H9 (cell line): ENCODE measurements at regions not wholly inside any gene's neighbourhood (a gene's known extent, or its start where the extent isn't known, plus 50 kb on each side); places are given as distances from the start of the nearest gene placed in this dataset.

Source experiments
- DNase-seq: peaks from one replicate; pipeline ENCODE4 v3.0.0-alpha.2; 2017
- H2AFZ ChIP-seq: one replicate; pipeline ENCODE4 v1.6.1; 2013; ENCODE audit warnings: mild to moderate bottlenecking, low read length, control low read depth, moderate library complexity
- H2AK5ac ChIP-seq: 2 replicates; pipeline ENCODE4 v1.6.1; 2013; ENCODE audit warnings: low read length, control low read depth, mixed read lengths; ENCODE audit not compliant: insufficient read length
- H2BK120ac ChIP-seq: one replicate; pipeline ENCODE4 v1.6.1; 2013; ENCODE audit warnings: low read depth, mild to moderate bottlenecking, low read length, control low read depth, inconsistent platforms; ENCODE audit not compliant: poor library complexity, severe bottlenecking
- H2BK12ac ChIP-seq: 2 replicates; pipeline ENCODE4 v1.6.1; 2013; ENCODE audit warnings: low read length, control low read depth, mixed read lengths, low read depth; ENCODE audit not compliant: insufficient read length
- H2BK15ac ChIP-seq: 2 replicates; pipeline ENCODE4 v1.6.1; 2013; ENCODE audit warnings: low read depth, low read length, control low read depth
- H2BK20ac ChIP-seq: one replicate; pipeline ENCODE4 v1.6.1; 2013; ENCODE audit warnings: low read depth, mild to moderate bottlenecking, low read length, control low read depth, inconsistent platforms; ENCODE audit not compliant: poor library complexity, severe bottlenecking
- H2BK5ac ChIP-seq: 2 replicates; pipeline ENCODE4 v1.6.1; 2013; ENCODE audit warnings: low read length, control low read depth, mixed read lengths; ENCODE audit not compliant: insufficient read length
- H3K14ac ChIP-seq: 2 replicates; pipeline ENCODE4 v1.6.1; 2013; ENCODE audit warnings: low read length, control low read depth; ENCODE audit not compliant: insufficient read depth
- H3K18ac ChIP-seq: 2 replicates; pipeline ENCODE4 v1.6.1; 2013; ENCODE audit warnings: low read depth, mild to moderate bottlenecking, mixed read lengths, low read length, control low read depth; ENCODE audit not compliant: insufficient read length
- H3K23ac ChIP-seq: 2 replicates; pipeline ENCODE4 v1.6.1; 2013; ENCODE audit warnings: low read length, control low read depth, mixed read lengths, low read depth; ENCODE audit not compliant: insufficient read length
- H3K23me2 ChIP-seq: 2 replicates; pipeline ENCODE4 v1.6.1; 2013; ENCODE audit warnings: low read depth, mild to moderate bottlenecking, mixed read lengths, low read length, control low read depth; ENCODE audit not compliant: insufficient read length, poor library complexity, severe bottlenecking
- H3K27ac ChIP-seq: 2 replicates; pipeline ENCODE4 v1.5.1; 2013; ENCODE audit warnings: low read length, control low read depth, mixed read lengths, low read depth; ENCODE audit not compliant: insufficient read length
- H3K27me3 ChIP-seq: 2 replicates; pipeline ENCODE4 v1.6.1; 2013; ENCODE audit warnings: low read length, control low read depth, inconsistent platforms; ENCODE audit not compliant: insufficient read depth
- H3K4ac ChIP-seq: 2 replicates; pipeline ENCODE4 v1.6.1; 2013; ENCODE audit warnings: low read depth, mild to moderate bottlenecking, control low read depth, inconsistent platforms, low read length, moderate library complexity
- H3K4me1 ChIP-seq: 2 replicates; pipeline ENCODE4 v1.6.1; 2013; ENCODE audit warnings: low read length, control low read depth, inconsistent platforms; ENCODE audit not compliant: insufficient read depth
- H3K4me2 ChIP-seq: 2 replicates; pipeline ENCODE4 v1.6.1; 2013; ENCODE audit warnings: low read length, control low read depth, mixed read lengths; ENCODE audit not compliant: insufficient read length, insufficient read depth
- H3K56ac ChIP-seq: 2 replicates; pipeline ENCODE4 v1.6.1; 2013; ENCODE audit warnings: low read depth, mild to moderate bottlenecking, mixed read lengths, low read length, control low read depth; ENCODE audit not compliant: insufficient read length
- H3K79me1 ChIP-seq: 2 replicates; pipeline ENCODE4 v1.6.1; 2013; ENCODE audit warnings: low read depth, mild to moderate bottlenecking, moderate library complexity, low read length, control low read depth, inconsistent platforms; ENCODE audit not compliant: insufficient read depth, poor library complexity, severe bottlenecking
- H3K79me2 ChIP-seq: 2 replicates; pipeline ENCODE4 v1.6.1; 2013; ENCODE audit warnings: low read length, control low read depth, inconsistent platforms; ENCODE audit not compliant: insufficient read depth
- H3K9ac ChIP-seq: 2 replicates; pipeline ENCODE4 v1.6.1; 2013; ENCODE audit warnings: low read length, control low read depth, mixed read lengths; ENCODE audit not compliant: insufficient read length; ENCODE audit errors: extremely low read depth
- H3K9me3 ChIP-seq: one replicate; pipeline ENCODE4 v1.6.1; 2013; ENCODE audit warnings: low read depth, low read length, inconsistent platforms; ENCODE audit not compliant: control insufficient read depth
- H3T11ph ChIP-seq: one replicate; pipeline ENCODE4 v1.6.1; 2013; ENCODE audit warnings: mild to moderate bottlenecking, low read length, control low read depth, inconsistent platforms
- H4K20me1 ChIP-seq: one replicate; pipeline ENCODE4 v1.6.1; 2013; ENCODE audit not compliant: control insufficient read depth, insufficient read length, insufficient read depth
- H4K5ac ChIP-seq: 2 replicates; pipeline ENCODE4 v1.6.1; 2013; ENCODE audit warnings: low read depth, mild to moderate bottlenecking, mixed read lengths, low read length, control low read depth; ENCODE audit not compliant: insufficient read length
- H4K8ac ChIP-seq: replicated peaks from 2 replicates; pipeline ENCODE4 v1.6.1; 2013; ENCODE audit warnings: low read length, control low read depth, mixed read lengths, low read depth; ENCODE audit not compliant: insufficient read length
- H4K91ac ChIP-seq: 2 replicates; pipeline ENCODE4 v1.6.1; 2013; ENCODE audit warnings: low read depth, mild to moderate bottlenecking, moderate library complexity, mixed read lengths, low read length, control low read depth; ENCODE audit not compliant: insufficient read length
- H3K27ac Mint-ChIP-seq, 3 experiments: 2 replicates in 2 of 3; 3 replicates in 1 of 3; pipeline ENCODE4 v1.8.0; 2020 to 2021; ENCODE audit warnings: mixed read lengths in 3 of 3, mild to moderate bottlenecking in 1 of 3, moderate library complexity in 1 of 3
- H3K27me3 Mint-ChIP-seq: 2 replicates; pipeline ENCODE4 v1.8.0; 2021; ENCODE audit warnings: low read depth, mild to moderate bottlenecking, moderate library complexity, mixed read lengths
- H3K36me3 Mint-ChIP-seq, 3 experiments: 2 replicates in 2 of 3; 3 replicates in 1 of 3; pipeline ENCODE4 v1.8.0; 2020 to 2021; ENCODE audit warnings: low read depth in 3 of 3, mixed read lengths in 3 of 3; ENCODE audit not compliant: insufficient read depth in 1 of 3
- H3K4me1 Mint-ChIP-seq, 2 experiments: 2 replicates each; pipeline ENCODE4 v1.8.0; 2020; ENCODE audit warnings: mixed read lengths in 2 of 2
- H3K4me3 Mint-ChIP-seq, 2 experiments: 2 replicates in 1 of 2; 3 replicates in 1 of 2; pipeline ENCODE4 v1.8.0; 2020 to 2021; ENCODE audit warnings: mild to moderate bottlenecking in 2 of 2, mixed read lengths in 2 of 2, moderate library complexity in 1 of 2
- H3K9me3 Mint-ChIP-seq, 2 experiments: 2 replicates in 1 of 2; 3 replicates in 1 of 2; pipeline ENCODE4 v1.8.0; 2020; ENCODE audit warnings: mild to moderate bottlenecking in 2 of 2, mixed read lengths in 2 of 2, moderate library complexity in 1 of 2
- CTCF ChIP-seq: fragments of 200-600 bp; sonication (generic); conservative IDR thresholded peaks from 3 replicates; pipeline ENCODE4 v1.8.0; 2021; ENCODE audit warnings: antibody characterized with exemption, mild to moderate bottlenecking
- WGBS: extraction: QIAGEN DNeasy Blood & Tissue Kit; methylation state at CpG from one replicate; pipeline ENCODE4 v1.1.7; 2013; ENCODE audit warnings: missing lambda C conversion rate, low lambda C conversion rate, mixed read lengths; ENCODE audit not compliant: insufficient read length; ENCODE audit errors: extremely low coverage; 5-methylcytosine and 5-hydroxymethylcytosine counted together

- Histone ChIP-seq H3K56ac (no peak overlapping the region), H4K5ac (no peak overlapping the region), H3K79me1 (no peaks in the 10 kb centered on the region), H3K79me2 (no peaks in the 10 kb centered on the region), H4K91ac (no peak overlapping the region), H2BK12ac (no peak overlapping the region), H3K14ac (no peak overlapping the region), H4K8ac (no peak overlapping the region), H3K4ac (no peak overlapping the region), H3K18ac (no peak overlapping the region), H3K27me3 (no peaks in the 10 kb centered on the region), H3K23me2 (no peaks in the 10 kb centered on the region), H2BK5ac (no peak overlapping the region), H2AFZ (no peak overlapping the region), H2BK20ac (no peak overlapping the region), H2BK15ac (no peak overlapping the region), H3T11ph (no peak overlapping the region), H3K9ac (no peak overlapping the region), H3K27ac (no peak overlapping the region), H4K20me1 (no peaks in the 10 kb centered on the region), H2AK5ac (no peak overlapping the region), H3K9me3 (no peaks in the 10 kb centered on the region), H3K4me1 (no peaks in the 10 kb centered on the region), H3K23ac (no peak overlapping the region), H2BK120ac (no peak overlapping the region), H3K4me2 (no peak overlapping the region)
- Mint-ChIP-seq H3K36me3 (peaks cover 0 to 18% (median 2%) of the 10 kb centered on the region in 3 experiments; a peak in 6 of 7 replicates), H3K27ac (no peak overlapping the region; a peak in 1 of 7 replicates), H3K4me1 (no peaks in the 10 kb centered on the region), H3K27me3 (no peaks in the 10 kb centered on the region), H3K4me3 (no peak overlapping the region), H3K9me3 (no peaks in the 10 kb centered on the region)
- no CpG with 5 or more reads among the region's 6 CpGs for WGBS
- no peak for DNase-seq
- TF ChIP-seq CTCF, result no peak
Measured at GRCh38 chr6:34638834-34639736, 57.5 kb downstream of the ILRUN start.
